Colon (tissue), 2 donors: ENCODE measurements at regions not wholly inside any gene's neighbourhood (a gene's known extent, or its start where the extent isn't known, plus 50 kb on each side); places are given as distances from the start of the nearest gene placed in this dataset.
"Not testable (repeated sequence)": the region's sequence is repeated elsewhere in the genome, so short reads cannot be mapped to it uniquely, and the experiment has no call there.

ENCODE experiments used
- FAIRE-seq: peaks from 2 replicates; lab custom pipeline; 2012; peaks lifted over from hg19 to GRCh38; lab: Jason Lieb, UNC
- donor health status: control.
- donor health status: control.

DNA sequence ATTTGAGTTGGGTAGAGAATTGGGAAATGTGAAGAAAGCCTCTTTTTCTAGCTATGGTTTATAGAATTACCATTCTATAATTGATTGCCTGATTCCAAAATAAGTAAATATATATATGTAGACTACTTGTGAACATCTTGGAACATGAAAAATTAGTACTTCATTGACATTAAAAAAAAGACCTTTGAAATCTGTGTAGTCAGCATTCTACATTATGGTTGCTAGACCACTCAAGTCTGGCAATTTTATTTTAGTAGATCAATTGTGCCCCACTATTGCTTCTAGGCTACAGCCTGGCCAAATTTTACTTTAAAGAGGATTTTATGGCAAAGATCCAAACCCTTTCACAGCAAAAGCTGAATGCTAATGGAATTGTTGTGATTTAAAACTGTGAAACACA lies 279.8 kb downstream of the IKZF2 start:
- no peak for FAIRE-seq

DNA sequence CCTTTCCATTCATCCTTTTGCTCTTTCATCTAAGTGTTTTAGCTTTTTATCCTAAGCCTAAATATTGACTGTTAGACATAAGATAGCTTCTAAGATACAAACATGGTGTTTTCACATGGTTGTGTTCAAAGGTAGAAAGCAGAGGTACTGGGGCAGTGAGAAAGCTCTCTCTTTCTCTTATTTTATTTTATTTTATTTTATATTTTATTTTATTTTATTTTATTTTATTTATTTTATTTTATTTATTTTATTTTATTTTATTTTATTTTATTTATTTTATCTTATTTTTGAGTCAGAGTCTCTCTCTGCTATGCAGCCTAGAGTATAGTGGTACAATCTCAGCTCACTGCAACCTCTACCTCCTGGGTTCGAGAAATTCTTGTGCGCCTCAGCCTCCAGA lies 287.2 kb downstream of the IKZF2 start:
- no peak for FAIRE-seq

DNA sequence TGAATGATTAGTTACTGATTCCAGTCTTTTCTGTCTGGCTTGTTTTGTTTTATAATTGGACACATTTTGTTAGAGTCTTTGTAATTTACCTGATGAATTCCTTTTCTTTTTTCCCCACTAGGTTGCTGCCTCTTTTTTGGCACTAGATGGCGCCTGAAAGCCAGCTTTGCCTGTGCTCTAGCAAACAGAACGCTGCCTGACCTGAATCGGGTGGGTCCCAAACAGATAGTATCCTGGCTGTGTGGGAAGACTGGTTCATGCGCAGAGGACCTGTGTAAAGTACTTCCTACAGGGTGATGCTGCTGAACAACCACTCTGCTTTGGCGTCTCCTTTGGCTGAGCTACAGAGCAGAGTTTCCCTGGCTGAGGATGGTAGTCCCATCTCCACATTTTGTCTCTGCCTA lies 288.2 kb downstream of the IKZF2 start:
- no peak for FAIRE-seq

DNA sequence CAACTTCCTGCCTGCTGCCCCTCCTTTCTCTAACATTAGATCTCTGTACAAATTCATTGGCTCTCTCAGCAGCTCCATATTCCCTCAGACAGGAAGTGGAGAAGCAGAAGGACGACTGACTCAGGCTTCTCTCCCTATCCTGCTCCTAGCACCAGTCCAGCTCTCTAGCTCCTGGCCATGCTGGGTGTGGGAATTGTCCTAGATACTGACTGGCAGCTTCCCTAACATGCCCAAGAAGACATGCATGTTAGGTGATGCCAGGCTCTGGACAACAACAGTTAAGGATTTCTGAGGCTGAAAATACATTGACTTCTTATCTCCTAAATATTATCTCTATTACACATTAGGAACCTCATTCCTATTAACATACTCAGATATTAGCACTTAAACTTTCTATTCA lies 292.9 kb downstream of the IKZF2 start:
- FAIRE-seq, result no peak

- FAIRE-seq, result no peak
These were observed 296.6 kb downstream of the IKZF2 start for GRCh38 chr2:212854771-212855170.

- no peak for FAIRE-seq
These were observed 297.3 kb downstream of the IKZF2 start for GRCh38 chr2:212854116-212854515.

DNA sequence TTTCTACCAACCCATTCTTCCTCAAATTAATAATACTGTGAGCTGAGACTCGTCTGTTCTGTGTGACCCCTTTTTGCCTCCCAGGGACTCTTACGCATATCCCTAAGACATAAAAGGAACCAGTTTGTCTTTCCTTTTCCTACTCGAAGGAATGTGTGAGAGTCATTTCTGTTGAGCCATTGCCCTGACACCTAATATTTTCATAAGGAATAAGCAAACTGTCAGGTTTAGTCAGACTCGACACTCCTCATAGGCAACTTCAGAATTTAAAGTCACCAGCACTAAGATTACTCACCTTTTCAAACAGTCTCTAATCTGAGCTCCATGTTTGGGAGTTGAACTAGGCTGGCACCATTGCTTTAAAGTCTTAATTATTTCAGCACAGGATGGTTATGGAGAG lies 305.5 kb downstream of the IKZF2 start:
- no peak for FAIRE-seq

GRCh38 chr2:212843409-212844199 lies 305.0 kb upstream of the ERBB4 start:
- no peak for FAIRE-seq

GRCh38 chr2:212842544-212843185 lies 304.1 kb upstream of the ERBB4 start:
- no peak for FAIRE-seq

DNA sequence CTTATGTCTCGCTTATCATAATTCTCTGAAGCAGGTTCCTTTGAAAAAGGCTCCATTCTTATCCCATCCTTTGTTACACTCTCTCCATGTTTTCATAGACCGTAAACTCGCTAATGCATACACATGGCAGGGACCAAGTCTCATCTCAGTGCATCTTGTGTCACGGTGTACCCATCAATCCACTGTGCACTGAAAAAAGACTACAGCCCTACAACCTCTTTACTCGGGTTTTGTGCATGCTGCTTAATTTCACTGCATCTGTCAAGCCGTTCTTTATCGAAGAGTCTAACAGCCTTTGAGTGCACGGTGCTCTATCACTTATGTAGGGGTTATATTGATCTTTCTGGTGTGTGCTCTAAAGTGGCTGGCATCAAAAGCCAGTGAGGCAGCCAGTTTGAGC lies 302.9 kb upstream of the ERBB4 start:
- FAIRE-seq, result no peak

GRCh38 chr2:212832211-212833195 lies 293.9 kb upstream of the ERBB4 start:
- FAIRE-seq, result no peak

- FAIRE-seq, result no peak
These were observed 293.1 kb upstream of the ERBB4 start for GRCh38 chr2:212831671-212832199.

- no peak for FAIRE-seq
These were observed 277.7 kb upstream of the ERBB4 start for GRCh38 chr2:212816267-212816666.

DNA sequence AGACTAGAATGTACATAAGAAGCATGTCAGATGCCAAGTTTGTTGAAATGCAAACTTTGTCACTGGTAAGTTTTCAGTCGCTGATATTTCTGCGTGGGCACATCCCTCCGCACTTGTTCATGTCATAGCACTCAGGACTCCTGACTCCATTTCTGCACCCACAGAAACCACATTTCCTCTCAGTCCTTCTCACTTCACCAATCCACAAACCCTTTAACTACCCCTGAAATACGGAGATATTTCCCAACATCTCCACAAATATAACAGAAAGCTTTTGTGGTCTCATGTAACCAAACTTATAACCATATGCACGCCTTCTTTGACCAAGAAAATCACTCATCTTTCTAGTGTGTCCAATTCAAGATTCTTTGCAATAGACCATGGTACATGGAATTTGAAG lies 276.9 kb upstream of the ERBB4 start:
- no peak for FAIRE-seq

DNA sequence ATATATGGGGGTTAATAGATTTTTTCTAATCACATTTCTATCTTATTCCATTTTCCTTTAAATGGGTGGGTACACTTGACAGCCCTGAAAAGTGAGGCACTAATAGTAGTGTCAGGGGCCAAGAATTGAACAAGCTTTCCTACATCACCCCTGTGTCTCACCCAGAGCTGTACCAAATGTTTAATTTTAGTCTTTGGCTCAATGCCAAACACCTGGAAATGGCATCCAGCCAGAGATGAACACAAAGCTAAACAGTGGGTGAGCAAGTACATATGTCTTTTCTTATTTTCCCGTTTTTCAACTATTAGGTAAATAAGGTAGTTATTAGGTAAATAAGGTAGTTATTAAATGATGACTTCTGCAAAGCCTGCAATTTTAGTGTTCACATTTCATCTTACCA lies 276.3 kb upstream of the ERBB4 start:
- FAIRE-seq, result no peak

DNA sequence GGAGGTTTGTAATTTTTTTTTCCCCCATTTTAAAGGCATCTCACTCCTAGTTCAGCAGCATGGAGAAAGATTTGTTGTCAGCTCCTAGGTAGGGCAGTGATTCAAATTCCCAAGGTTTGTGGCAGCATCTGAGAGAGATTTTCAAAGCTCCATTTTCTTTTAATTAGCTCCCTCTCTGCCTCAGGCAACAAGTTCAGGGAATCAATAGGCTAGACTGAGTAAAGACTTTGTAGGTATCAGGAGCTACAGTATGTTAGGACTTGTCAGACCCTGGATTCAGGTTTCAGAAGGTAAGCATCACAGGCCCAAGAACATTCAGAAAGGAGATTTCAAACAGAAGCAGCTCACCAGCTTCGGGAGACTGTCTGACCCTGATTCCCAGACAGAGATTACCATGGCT lies 273.3 kb upstream of the ERBB4 start:
- FAIRE-seq, result no peak

GRCh38 chr2:212811036-212811805 lies 272.6 kb upstream of the ERBB4 start:
- no peak for FAIRE-seq

GRCh38 chr2:212797484-212798205 lies 259.0 kb upstream of the ERBB4 start:
- no peak for FAIRE-seq

DNA sequence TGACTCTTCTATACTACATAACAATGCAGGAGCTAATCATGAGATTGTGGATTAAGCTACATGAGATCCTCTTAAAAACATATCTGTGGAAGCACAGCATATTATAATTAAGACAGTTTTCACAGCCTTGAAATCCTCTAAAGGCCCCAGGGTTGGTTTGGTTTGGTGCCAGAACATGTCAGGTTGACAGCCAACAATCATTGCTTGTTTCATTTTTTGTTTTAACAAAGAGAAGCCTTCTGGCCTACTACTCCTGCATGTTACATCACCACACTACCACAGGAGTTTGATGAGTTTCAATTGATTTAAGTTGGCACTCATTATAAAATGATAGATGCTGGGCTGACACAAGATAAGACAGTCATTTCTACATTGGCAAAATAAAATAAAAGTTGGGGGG lies 255.9 kb upstream of the ERBB4 start:
- no peak for FAIRE-seq

DNA sequence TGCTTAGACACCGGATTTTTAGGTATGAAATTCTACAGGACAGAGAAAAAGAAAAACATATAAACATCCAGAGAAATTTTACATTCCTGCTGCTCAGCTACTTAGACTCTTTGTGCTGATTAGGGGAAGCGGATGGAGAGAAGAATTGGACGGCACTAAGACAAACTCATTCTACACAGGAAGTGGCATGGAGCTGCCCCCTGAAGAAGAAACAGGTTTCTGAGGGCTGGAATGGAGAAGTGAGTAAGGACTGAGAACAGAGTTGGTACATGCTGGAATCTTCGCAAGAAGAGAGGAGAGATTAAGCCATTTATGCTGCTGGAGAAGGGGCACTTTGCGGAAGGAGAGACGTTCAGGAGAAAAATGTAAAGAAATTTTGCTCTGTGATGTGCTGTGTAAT lies 253.0 kb upstream of the ERBB4 start:
- FAIRE-seq, result no peak

DNA sequence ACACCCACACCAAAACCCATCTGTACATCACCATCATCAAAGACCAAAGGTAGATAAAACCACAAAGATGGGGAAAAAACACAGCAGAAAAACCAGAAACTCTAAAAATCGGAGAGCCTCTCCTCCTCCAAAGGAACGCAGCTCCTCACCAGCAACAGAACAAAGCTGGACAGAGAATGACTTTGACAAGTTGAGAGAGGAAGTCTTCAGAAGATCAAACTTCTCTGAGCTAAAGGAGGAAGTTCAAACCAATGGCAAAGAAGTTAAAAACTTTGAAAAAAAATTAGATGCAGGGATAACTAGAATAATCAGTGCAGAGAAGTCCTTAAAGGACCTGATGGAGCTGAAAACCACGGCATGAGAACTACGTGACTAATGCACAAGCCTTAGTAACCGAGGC lies 247.5 kb upstream of the ERBB4 start:
- FAIRE-seq, result not testable (repeated sequence)
